DMS114 treated with DMSO at 0.1 percent for 48 hours (cell line): ENCODE measurements at regions not wholly inside any gene's neighbourhood (a gene's known extent, or its start where the extent isn't known, plus 50 kb on each side); places are given as distances from the start of the nearest gene placed in this dataset.

Source experiments
- DNase-seq: peaks from one replicate; lab custom pipeline; 2025; ENCODE audit not compliant: unreplicated experiment; lab: John Stamatoyannopoulos, UW

DNA sequence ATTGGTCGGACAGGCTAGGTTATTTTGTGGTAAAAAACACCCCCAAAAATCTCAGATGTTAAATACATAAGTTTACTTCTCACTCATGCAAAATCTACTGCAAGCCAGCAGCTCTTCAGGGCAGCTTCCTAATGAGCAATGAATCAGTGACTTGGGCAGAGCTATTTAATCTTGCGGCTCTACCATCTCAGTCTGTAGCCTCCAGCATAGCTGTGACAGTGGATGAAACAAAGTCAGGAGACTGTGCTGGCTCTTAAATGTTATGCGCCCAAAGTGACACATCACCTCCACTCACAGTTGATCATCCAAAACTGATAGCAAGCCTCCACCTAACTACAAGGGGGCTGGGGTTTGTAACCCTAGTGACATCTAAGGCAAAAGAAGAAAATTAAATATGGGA, 571.9 kb downstream of the METTL4 start:
- no peak for DNase-seq

DNA sequence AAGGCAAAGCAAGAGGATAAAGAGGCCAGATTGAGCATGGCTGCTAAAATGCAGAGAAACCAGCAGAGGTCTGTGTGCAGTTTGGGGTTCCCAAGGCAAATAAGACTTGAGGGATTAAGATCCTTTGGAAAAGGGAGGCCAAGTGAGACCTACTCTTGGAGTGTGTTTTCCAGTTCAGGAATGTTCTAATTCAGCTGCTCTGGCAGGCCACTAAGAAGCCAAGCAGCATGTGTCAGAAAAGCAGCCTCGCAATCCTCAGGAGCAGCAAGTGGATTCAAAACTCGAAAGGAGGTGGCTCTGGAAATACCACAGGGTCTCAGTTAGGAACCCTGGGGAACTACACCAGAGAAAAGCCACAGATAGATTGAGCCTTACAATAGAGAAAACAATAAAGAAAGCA, 569.2 kb downstream of the METTL4 start:
- DNase-seq = no peak

DNA sequence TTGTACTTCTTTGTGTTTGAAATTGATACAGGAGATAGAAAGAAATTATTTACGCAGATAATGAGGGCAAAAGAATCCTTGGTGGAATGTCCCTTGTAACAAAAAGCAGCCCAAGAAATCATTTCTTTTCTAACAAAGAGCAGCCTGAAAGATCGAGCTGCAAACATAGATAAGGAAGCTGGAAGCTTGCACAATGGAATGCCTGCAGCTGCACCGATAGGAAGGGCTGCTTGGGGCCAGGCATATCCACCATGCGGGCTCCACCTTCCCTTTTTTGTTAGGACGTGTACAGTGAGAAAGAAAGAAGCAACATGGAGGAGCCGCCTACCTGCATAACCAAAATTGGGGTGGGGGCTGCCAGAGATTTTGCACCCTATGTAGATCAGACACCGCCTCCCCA, 568.7 kb downstream of the METTL4 start:
- DNase-seq = no peak

DNA sequence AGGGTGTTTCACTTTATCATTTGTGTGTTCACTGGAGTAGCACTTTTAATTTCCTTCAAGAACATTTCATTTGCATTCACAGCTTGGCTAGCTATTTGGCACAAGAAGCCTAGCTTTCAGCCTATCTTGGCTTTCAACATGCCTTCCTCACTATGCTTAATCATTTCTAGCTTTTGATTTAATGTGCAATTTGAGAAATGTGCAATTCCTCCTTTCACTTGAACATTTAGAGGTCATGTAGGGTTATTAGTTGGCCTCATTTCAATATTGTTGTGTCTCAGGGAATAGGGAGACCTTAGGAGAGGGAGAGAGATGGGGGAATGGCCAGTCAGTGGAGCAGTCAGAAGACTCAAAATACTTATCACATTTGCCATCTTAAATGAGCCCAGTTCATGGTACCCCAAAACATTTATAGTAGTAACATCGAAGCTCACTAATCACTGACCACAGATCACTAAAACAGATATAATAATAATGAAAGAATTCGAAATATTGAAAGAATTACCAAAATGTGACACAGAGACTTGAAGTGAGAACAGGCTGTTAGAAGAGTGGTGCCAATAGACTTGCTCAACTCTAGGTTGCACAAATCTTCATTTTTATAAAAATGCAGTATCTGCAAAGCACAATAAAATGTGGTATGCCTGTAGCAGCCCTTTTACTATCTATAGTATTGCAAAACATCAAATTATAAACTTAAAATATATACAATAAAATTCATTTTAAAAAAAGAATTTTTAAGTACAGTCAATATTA, 561.2 kb downstream of the METTL4 start:
- DNase-seq = no peak

DNA sequence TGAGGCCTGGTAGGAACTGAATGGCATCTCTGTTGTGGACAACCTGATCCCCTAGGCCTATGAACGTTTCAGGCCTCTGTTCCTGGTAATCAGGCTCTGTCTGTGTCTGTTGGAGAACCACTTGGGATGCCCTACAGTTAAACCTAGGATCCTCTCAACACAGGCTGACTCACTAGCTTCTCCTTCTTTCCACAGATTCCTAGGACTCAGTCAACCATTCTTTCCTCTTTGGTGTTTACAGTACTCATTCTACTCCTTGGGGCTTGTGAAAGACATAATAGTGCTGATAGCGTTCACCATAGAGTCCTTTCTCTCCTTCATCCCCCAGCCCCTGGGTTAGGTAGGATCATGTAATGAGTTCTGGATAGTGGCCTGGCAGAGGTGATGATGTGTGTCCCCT, 544.3 kb downstream of the METTL4 start:
- no peak for DNase-seq

DNA sequence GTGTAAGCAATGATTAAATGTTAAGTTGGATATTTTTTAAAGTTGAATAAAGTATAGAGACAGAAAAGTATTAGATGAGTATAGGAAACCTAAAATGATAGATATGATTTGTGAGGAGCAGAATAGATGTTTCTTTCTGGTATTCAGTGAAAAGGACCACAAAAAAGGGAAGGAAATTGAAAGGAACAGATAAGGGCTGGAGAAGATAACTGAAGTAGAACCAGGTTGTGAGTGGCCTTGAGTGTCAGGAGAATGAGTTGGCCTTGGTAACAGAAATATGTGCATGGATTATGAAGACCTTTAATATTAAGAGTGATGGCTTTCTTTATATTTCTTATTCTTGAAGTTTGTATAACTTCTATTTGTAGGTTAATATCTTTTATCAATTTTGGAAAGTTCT, 543.5 kb downstream of the METTL4 start:
- DNase-seq = no peak

DNA sequence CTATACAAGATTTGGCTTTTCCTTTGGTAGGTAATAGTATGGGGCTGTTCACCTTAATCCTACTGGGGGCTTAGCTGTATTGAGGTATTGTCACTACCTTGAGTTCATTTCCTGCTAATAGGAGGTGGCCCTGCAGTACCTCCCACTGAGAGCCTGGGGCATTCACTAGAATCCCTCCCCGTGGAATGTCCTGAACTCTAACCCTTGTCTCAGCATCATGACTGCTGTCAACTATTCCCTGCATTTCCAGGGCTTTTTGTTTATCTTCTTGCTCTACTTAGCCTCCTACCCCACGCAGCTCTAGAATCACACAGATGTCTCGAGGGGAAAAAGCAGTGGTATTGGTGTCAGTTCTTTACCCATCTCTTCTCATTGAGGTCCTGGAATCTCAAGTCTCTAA, 542.3 kb downstream of the METTL4 start:
- no peak for DNase-seq

DNA sequence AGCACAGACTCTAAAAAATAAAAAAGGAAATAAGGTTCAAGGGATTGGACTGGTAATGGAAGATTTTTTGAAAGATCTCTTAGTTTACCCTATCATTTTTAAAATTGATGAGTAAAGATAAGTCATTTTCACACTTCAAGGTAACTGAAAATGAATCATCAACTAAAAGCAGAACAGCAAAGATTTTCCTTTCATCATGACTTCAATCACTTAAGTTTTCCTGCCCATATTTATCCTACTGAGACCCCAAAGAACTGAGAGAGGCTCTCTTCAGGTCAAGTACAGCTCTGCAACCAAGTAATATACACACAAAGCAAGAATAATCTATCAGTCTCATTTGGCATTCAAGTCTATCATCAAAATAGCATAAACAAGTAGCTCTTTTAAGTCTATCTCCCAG, 540.7 kb downstream of the METTL4 start:
- no peak for DNase-seq

DNA sequence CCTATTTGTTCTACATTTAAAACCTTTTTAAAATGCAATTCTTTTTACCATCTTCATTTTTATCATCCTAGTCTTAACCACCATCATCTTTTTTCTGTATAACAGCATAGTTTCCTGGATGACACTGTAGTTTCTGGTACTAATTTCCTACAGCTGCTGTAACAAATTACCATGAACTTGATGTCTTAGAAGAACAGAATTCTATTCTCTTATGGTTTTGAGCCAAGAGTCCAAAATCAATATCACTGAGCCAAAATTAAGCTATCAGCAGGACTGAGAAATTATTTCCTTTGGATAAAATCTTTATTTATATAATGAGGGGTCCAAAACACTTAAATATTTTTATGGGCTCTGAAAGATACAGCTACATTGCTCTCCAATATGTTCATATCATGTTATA, 539.3 kb downstream of the METTL4 start:
- no peak for DNase-seq

DNA sequence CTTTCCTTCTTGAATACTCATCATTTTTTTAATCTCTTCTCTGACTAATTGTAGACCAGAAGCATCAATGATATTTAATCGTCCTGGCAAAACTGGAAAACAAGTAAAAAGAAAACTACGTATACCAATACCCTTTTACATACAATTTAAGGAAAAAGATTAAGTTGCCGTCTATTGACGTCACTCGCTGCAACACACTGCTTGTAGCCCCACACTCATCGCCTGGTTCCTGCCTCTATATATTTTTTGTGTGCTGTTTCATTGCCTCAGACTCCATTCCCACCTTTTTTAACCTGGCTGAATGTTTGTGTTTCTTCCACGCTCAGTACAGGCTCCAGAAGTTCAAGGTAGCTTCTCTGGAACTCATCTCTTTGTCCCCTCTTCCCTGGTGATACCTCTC, 536.2 kb downstream of the METTL4 start:
- DNase-seq = no peak

DNA sequence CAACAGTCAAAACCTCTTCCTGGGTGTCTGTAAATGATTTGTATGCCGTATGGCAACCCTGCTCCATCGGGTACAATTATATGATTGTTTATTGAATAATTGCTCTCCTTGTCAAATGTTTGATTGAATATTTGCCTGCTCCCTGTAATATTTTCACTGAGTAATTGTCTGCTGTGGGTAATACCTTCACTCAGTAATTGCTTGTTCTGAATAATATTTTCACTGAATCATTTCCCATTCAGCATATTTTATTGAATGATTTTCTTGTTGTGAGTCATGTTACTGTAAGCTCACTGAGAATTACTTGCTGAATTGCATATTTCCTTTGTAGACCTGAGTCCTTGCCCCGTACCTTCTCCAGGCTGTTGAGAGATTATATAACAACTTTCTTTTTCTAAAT, 535.2 kb downstream of the METTL4 start:
- no peak for DNase-seq

DNA sequence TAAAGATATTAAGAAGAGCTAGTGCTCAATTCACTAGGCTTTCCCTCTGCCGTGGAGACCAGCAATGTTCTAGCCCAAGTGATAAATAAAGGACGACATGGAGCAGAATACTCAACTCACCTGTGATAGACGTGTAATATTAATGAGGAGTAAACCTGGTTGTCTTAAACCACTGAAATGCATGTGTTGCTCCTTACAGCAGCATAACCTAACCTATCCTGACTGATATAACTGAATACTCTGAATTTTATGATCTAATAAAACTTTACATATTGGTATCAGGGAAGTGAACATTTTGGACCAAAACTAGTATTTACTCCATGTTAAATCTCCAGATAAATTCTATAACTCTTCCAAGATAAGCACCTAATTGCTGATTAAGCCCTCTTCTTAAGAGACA, 531.0 kb downstream of the METTL4 start:
- DNase-seq = no peak

DNA sequence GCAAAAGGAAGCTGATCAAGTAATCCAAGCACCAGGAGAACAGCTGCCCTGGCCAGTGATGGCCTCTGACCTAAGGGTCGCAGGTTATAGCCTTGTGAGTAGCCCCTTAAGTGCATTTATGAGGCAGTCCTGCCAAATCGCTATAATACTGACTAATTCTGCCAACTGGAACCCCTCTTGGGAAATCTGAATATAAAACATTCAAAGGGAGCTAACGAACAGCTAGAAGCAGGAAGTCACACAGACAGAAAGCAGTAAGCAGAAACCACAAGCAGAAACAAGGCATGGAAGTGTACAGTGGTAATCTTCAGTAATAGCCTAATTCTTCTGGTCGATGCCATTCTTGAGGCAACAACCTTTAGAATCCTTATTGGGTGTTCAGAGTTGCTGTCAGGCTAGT, 521.3 kb downstream of the METTL4 start:
- no peak for DNase-seq

DNA sequence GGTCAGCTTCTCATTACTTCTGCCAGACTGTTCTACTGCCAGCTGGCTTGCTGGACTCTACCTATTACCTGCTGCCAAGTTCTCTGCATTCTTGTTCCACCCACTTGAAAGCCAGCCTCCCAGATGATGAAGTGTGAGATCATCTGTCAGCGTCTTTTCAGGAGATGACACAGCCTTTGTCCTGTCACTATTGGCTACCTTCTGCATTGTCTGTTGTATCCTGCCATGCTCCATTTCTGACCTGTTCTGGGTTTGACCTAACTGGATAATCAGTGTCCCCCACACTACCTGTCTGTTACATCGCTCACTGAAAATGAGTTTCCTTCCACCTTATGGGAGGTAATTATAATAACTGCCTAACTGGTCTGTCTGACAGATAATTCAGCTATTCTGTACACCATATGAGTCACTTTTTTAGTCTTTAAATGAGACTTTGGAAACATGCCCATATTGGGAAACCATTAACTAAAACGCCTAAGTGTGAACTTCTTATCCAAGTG, 520.6 kb downstream of the METTL4 start:
- DNase-seq = no peak

DNA sequence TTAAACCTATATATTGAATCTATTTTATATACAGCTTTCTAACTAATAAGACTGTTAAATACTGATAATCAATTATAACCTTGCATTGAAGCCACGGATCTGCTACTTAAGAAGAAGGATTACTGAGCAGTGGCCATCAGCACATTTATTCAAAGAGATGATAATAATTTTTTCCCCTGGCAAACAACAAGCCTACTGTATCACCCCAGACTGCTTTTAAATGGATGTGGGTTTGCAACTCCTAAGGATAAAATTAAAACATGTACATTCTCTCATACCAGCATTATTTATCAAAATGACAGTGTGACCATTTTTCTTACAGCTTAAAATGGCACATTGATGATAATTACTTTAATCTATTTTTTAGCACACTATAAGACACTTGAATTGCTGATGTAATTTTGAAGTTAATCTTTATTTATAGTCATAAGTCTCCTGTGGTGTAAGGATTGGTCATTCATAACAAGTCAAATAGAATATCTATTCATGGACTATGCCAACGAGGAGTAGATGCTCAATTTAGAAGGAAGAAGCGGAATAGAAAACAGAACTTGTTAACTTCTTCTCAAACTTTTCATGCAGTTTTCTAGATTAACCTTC, 517.7 kb downstream of the METTL4 start:
- DNase-seq = no peak

DNA sequence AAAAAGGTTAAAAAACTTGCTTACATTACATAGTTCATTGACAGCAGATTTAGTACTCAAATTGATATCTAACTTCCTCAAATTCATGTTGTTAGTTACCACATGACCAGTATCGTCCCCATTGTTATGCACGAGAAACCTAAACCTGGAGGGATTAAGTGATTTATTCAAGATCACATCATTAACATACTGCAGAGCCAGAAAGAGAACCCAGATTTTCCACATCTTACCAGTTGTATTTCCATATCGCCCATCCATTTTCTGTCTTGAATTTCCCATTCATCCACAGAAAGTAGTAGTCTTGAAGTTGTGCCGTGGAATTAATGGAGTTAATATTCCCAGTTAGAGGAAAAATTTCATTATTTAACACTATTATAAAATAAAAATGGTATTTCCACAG, 512.0 kb downstream of the METTL4 start:
- no peak for DNase-seq

DNA sequence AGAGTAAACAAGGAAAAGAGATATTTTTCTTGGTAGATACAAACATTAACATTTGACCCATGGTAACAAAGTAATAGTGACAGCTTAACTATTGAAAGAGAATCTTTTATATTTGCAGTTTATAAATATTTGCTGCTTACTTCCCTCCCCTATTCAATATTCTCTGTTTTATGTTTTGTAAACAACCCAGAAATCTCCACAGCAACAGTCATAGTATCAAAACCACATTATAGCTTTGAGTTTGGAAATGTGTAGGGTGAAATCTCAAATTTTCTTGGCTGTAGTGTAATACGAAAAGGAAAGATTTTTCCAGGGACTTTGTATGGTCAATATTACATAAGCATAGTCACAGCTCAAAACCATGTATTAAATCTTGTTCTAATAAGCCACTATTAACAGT, 511.2 kb downstream of the METTL4 start:
- DNase-seq = no peak

DNA sequence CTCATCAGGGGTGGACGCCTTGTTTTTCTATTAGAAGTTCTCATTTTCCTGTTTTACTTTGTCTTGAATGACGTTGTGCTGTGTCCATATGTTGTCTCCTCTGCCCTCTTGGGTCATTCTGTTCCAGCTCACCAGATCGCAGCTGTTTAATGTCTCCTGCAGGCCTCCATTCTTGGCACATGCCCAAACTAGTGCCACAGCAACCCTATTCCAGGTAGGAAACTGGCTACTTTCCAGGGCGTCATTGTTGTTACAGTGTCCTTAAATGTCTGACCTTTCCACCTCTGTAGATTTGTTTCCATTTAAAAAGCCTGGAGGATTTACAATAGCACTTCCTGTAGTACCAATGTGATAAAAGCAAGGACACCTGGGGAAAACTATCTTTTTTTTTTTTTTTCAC, 500.7 kb downstream of the METTL4 start:
- DNase-seq = no peak

DNA sequence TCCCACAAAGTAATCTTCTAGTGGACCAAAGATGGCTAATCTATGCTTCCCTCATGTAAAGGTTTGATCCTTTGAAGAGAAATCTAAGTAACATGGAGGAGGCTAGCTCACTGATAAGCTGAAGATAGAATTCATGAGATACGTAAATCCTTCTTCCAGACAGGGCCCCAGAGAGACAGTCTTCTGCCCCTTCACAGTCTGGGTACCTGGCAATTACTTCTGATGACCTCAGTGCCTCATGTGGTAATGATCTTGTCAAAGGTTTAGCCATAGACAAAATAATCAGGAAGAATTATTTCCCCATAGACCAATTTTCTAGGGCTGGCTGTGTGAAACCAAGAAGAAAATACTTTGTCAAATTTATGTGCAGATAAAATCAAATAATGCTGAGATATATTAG, 495.8 kb downstream of the METTL4 start:
- DNase-seq = no peak

DNA sequence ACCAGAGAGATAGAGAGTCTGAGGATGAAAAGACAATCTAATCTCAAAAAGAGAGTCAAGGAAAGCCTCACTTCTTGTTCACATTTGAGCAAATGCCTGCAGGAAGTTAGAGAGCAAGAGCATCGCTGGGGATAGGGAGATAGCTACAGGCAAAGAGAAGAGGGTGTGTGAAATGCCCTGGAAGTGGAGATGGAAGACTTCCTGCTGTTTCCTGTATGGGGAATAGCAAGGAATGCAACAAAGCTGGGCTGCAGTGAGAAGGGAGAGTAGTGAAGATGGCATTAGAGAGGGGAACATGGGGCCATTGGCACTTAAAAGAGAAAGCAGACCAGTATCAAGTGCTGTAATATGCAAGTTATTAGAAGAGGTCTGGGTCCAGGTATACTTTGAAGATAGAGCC, 488.6 kb downstream of the METTL4 start:
- DNase-seq = no peak

DNA sequence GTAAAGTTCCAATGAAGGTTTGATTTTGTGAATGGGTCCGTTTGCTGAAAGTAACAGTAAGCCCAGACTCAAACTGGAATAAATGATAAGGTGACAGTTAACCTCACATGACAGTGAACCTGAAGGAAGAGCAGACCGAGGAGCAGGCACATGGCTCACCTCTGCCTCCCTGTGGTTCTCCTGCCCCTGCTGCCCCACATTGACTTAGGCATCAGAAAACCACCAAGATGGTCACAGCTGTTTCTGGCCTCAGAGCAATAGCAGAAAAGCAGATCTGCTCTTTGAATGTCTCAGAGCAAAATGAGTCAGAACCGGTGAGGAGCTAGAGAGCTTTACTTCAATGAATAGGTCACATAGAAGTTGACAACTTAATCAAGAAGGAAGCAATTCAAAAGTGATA, 487.6 kb downstream of the METTL4 start:
- DNase-seq = no peak

DNA sequence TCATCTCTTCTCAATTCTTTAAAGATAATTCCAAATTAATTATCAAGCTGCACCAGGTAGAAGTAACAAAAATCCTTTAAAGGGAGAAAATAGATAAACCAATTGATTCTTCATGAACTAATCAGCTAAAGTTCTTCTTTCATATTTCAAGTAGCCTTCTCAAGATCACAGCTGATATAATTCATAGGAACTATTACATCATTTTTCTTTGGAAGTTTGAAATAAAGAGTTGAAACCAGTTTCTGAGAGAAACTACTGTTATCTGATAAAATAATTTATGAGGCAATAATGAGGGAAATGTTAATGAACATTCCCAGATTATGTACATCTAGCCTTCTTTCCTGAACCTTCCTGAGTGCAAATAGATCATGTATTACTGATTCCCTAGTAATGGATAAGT, 484.9 kb downstream of the METTL4 start:
- DNase-seq = no peak
